Calu3 (cell line): ENCODE measurements at regions not wholly inside any gene's neighbourhood (a gene's known extent, or its start where the extent isn't known, plus 50 kb on each side); places are given as distances from the start of the nearest gene placed in this dataset.

Experiments
- BruUV-seq: library from RNA; stranded (reverse); fragments of 400-500 nt; replicated peaks from 2 replicates; lab custom pipeline; 2021; lab: Mats Ljungman, UMichigan
- CTCF ChIA-PET: fragments of 300-600 bp; sonication (Branson Sonifier 250); formaldehyde crosslinking; loops from one replicate; lab custom pipeline; 2022; ENCODE audit warnings: antibody characterized with exemption; lab: Charles Lee
- DNase-seq: peaks from one replicate; pipeline ENCODE4 v3.0.0; 2022
- H3K27ac Mint-ChIP-seq: one replicate; pipeline ENCODE4 v1.8.0; 2022; ENCODE audit warnings: mixed read lengths; ENCODE audit not compliant: unreplicated experiment
- H3K27me3 Mint-ChIP-seq: one replicate; pipeline ENCODE4 v1.8.0; 2022; ENCODE audit warnings: mixed read lengths; ENCODE audit not compliant: unreplicated experiment
- H3K36me3 Mint-ChIP-seq: one replicate; pipeline ENCODE4 v1.8.0; 2022; ENCODE audit warnings: mild to moderate bottlenecking, moderate library complexity, mixed read lengths; ENCODE audit not compliant: insufficient read depth, unreplicated experiment
- H3K4me1 Mint-ChIP-seq: one replicate; pipeline ENCODE4 v1.8.0; 2022; ENCODE audit warnings: mild to moderate bottlenecking, low read depth, mixed read lengths; ENCODE audit not compliant: unreplicated experiment
- H3K4me3 Mint-ChIP-seq: one replicate; pipeline ENCODE4 v1.8.0; 2022; ENCODE audit warnings: mild to moderate bottlenecking, low read depth, moderate library complexity, mixed read lengths; ENCODE audit not compliant: unreplicated experiment
- H3K9me3 Mint-ChIP-seq: one replicate; pipeline ENCODE4 v1.8.0; 2022; ENCODE audit warnings: low read depth, mixed read lengths; ENCODE audit not compliant: unreplicated experiment
- intact Hi-C: fragments of 100-400 bp; cut with micrococcal nuclease; formaldehyde crosslinking; loops from one replicate; pipeline ENCODE4 v1.10.0; 2022; ENCODE audit not compliant: unreplicated experiment
- TF ChIP-seq, protein P1 (sequence below): fragments of 200-600 bp; IDR thresholded peaks from one replicate; pipeline ENCODE4 v1.8.0; 2022; ENCODE audit warnings: antibody characterized with exemption; ENCODE audit not compliant: unreplicated experiment

DNA sequence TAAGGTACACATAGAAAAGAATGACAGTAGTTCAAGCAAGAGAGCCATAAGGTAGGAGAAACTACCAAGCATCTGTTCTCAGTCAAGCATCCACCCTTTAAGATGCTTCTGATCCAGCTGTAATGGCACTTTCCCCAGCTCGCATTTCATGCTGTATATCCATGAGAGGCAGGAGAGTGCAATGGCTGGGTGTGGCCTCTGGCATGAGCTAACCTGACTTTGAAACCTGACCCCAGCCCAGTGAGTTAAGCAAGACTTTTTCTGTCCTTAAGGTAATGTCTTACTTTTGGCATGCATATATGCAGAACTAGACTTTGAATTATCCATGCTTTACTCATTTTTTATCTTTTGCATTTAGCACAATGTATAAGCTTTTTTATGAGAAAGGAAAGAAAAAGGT lies 79.8 kb upstream of the CNTN5 start:
- TF ChIP-seq, protein P1, sequence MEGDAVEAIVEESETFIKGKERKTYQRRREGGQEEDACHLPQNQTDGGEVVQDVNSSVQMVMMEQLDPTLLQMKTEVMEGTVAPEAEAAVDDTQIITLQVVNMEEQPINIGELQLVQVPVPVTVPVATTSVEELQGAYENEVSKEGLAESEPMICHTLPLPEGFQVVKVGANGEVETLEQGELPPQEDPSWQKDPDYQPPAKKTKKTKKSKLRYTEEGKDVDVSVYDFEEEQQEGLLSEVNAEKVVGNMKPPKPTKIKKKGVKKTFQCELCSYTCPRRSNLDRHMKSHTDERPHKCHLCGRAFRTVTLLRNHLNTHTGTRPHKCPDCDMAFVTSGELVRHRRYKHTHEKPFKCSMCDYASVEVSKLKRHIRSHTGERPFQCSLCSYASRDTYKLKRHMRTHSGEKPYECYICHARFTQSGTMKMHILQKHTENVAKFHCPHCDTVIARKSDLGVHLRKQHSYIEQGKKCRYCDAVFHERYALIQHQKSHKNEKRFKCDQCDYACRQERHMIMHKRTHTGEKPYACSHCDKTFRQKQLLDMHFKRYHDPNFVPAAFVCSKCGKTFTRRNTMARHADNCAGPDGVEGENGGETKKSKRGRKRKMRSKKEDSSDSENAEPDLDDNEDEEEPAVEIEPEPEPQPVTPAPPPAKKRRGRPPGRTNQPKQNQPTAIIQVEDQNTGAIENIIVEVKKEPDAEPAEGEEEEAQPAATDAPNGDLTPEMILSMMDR, result no peak
- H3K27ac Mint-ChIP-seq, result no peak overlapping the region
- H3K9me3 Mint-ChIP-seq, result no peaks in the 10 kb centered on the region
- H3K4me1 Mint-ChIP-seq, result no peaks in the 10 kb centered on the region
- no peaks in the 10 kb centered on the region for H3K36me3 Mint-ChIP-seq
- no peak for DNase-seq
- CTCF ChIA-PET, result no interaction called here
- no TSS peak for BruUV-seq
- H3K4me3 Mint-ChIP-seq, result no peak overlapping the region
- H3K27me3 Mint-ChIP-seq, result no peaks in the 10 kb centered on the region
- intact Hi-C loops, result no loop called here

DNA sequence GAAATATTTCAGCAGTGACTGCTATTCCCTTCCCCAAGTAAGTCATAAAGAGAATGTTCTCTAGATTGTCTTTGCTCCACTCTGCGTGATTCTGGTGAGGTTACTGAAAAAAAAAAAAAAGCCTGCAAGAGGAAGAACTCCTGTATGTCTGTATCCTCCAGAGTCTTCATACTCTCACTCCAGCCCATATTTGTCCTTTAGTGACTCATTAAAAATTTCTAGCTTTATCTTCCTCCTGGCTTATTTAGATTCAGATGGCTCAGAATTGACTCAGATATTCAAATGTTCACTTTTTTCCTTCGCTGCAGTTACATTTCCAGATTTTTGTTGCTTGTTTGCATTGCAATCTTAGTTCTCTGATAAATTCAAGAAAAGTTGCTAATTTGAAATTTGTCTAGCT lies 76.3 kb upstream of the CNTN5 start:
- intact Hi-C loops, result no loop called here
- Mint-ChIP-seq H3K9me3 (peaks cover 2% of the 10 kb centered on the region), H3K4me1 (no peaks in the 10 kb centered on the region), H3K4me3 (no peak overlapping the region), H3K36me3 (no peaks in the 10 kb centered on the region), H3K27me3 (no peaks in the 10 kb centered on the region), H3K27ac (no peak overlapping the region)
- CTCF ChIA-PET, result no interaction called here
- DNase-seq, result no peak
- no TSS peak for BruUV-seq
- TF ChIP-seq, protein P1, result no peak

DNA sequence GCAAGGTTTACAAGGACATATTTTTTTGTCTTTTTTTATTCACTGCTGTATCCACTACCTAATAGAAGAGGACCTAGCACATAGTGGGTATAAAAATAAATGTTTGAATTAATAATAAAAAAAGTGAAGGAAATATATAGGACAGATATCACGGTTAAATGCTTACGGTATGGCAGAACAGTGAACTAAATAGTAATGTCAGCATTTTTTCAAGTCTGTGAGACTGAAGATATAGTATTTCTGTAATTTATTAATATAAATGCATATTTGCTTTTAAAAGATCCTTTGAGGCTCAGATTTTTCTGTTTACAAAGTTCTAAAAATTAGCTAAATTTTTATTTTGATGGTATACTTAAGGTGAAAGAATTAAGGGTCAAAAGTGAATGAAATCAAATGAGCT lies 68.6 kb upstream of the CNTN5 start:
- Mint-ChIP-seq H3K36me3 (no peaks in the 10 kb centered on the region), H3K9me3 (peaks cover 7% of the 10 kb centered on the region), H3K4me3 (no peak overlapping the region), H3K4me1 (no peaks in the 10 kb centered on the region), H3K27me3 (no peaks in the 10 kb centered on the region), H3K27ac (no peak overlapping the region)
- intact Hi-C loops, result no loop called here
- no TSS peak for BruUV-seq
- CTCF ChIA-PET, result no interaction called here
- DNase-seq, result no peak
- TF ChIP-seq, protein P1, result no peak

DNA sequence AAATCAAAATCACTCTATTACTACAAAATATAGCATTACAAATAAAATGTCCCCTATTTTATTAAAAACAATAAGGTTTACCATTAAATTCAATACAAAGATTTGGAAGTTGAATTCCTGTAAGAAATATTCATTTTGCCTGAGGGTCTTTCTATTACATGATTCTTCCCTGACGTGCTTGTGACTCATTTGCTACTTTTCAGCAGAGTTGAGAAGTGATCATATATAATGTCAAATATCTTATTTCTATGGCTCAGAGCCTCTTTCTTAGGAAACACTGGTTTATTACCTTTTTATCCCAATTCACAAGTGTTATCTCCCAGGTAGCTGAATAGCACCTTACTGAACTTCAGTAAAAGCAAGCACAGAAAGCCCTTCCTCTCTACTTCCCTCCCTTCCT lies 65.2 kb upstream of the CNTN5 start:
- CTCF ChIA-PET, result no interaction called here
- DNase-seq, result no peak
- Mint-ChIP-seq H3K36me3 (no peaks in the 10 kb centered on the region), H3K4me1 (no peaks in the 10 kb centered on the region), H3K27me3 (no peaks in the 10 kb centered on the region), H3K27ac (no peak overlapping the region), H3K4me3 (no peak overlapping the region), H3K9me3 (peaks cover 8% of the 10 kb centered on the region)
- intact Hi-C loops, result no loop called here
- TF ChIP-seq, protein P1, result no peak
- no TSS peak for BruUV-seq
